CD14-positive monocyte (primary cell): ENCODE measurements at regions not wholly inside any gene's neighbourhood (a gene's known extent, or its start where the extent isn't known, plus 50 kb on each side); places are given as distances from the start of the nearest gene placed in this dataset.

Experiments used
- DNase-seq, 3 donors: peaks; one replicate each; pipeline ENCODE4 v3.0.0-alpha.2; 2011 to 2022
- H2AFZ ChIP-seq: 2 replicates; pipeline ENCODE4 v1.6.0; 2012; ENCODE audit warnings: mild to moderate bottlenecking, low read depth, low read length, inconsistent platforms; ENCODE audit not compliant: insufficient read depth, poor library complexity, severe bottlenecking
- H3K27ac ChIP-seq, 2 donors: 1 replicate in 1 of 2; 2 replicates in 1 of 2; pipeline ENCODE4 v1.5.1; 2012 to 2013; ENCODE audit warnings: low read length in 2 of 2, control low read depth in 1 of 2, inconsistent platforms in 1 of 2, low read depth in 1 of 2, mild to moderate bottlenecking in 1 of 2
- H3K27me3 ChIP-seq, 2 donors: one replicate each; pipeline versions ENCODE4 v1.6.0 to v1.6.1; 2011 to 2013; ENCODE audit warnings: low read length in 2 of 2; ENCODE audit not compliant: control insufficient read depth in 2 of 2, insufficient read depth in 2 of 2
- H3K36me3 ChIP-seq, 2 donors: replicated peaks in 1 of 2; 1 replicate in 1 of 2; 2 replicates in 1 of 2; pipeline versions ENCODE4 v1.5.1 to v1.6.1; 2012 to 2013; ENCODE audit warnings: low read length in 2 of 2, control low read depth in 1 of 2, inconsistent platforms in 1 of 2, mild to moderate bottlenecking in 1 of 2; ENCODE audit not compliant: insufficient read depth in 2 of 2, control insufficient read depth in 1 of 2
- H3K4me1 ChIP-seq, 2 donors: 1 replicate in 1 of 2; 2 replicates in 1 of 2; pipeline versions ENCODE4 v1.5.1 to v1.6.1; 2012 to 2013; ENCODE audit warnings: low read length in 2 of 2, control low read depth in 1 of 2, inconsistent platforms in 1 of 2, mild to moderate bottlenecking in 1 of 2, moderate library complexity in 1 of 2; ENCODE audit not compliant: insufficient read depth in 2 of 2, control insufficient read depth in 1 of 2
- H3K4me2 ChIP-seq: replicated peaks from 2 replicates; pipeline ENCODE3; 2012; ENCODE audit warnings: low read length, moderate library complexity, mild to moderate bottlenecking; ENCODE audit not compliant: poor library complexity, severe bottlenecking; ENCODE audit errors: extremely low read depth
- H3K4me3 ChIP-seq, 3 experiments: fragments of 200-600 bp in 1 of 3; sonication (generic) in 1 of 3; replicated peaks in 1 of 3; 1 replicate in 2 of 3; 2 replicates in 1 of 3; pipeline ENCODE4 v1.5.1; 2011 to 2013; ENCODE audit warnings: low read length in 3 of 3, mild to moderate bottlenecking in 3 of 3, control low read depth in 2 of 3, low read depth in 2 of 3, inconsistent platforms in 1 of 3, moderate library complexity in 1 of 3
- H3K79me2 ChIP-seq: 2 replicates; pipeline ENCODE4 v1.6.0; 2012; ENCODE audit warnings: mild to moderate bottlenecking, control low read depth, inconsistent platforms, low read length, moderate library complexity; ENCODE audit not compliant: insufficient read depth
- H3K9ac ChIP-seq: 2 replicates; pipeline ENCODE4 v1.6.0; 2017; ENCODE audit warnings: low read length, mild to moderate bottlenecking; ENCODE audit not compliant: insufficient read depth, poor library complexity, severe bottlenecking
- H3K9me3 ChIP-seq, 2 donors: replicated peaks in 1 of 2; 1 replicate in 1 of 2; 2 replicates in 1 of 2; pipeline versions ENCODE4 v1.5.1 to v1.6.1; 2012 to 2013; ENCODE audit warnings: low read length in 2 of 2, control low read depth in 1 of 2; ENCODE audit not compliant: control insufficient read depth in 1 of 2, insufficient read depth in 1 of 2
- H4K20me1 ChIP-seq: 2 replicates; pipeline ENCODE4 v1.6.0; 2012; ENCODE audit warnings: mild to moderate bottlenecking, low read length, control low read depth, moderate library complexity; ENCODE audit not compliant: insufficient read depth
- H3K27ac Mint-ChIP-seq, 7 donors: one replicate each; pipeline ENCODE4 v1.8.0; 2020; ENCODE audit warnings: mild to moderate bottlenecking in 7 of 7, mixed read lengths in 7 of 7, moderate library complexity in 6 of 7, inconsistent platforms in 2 of 7
- H3K27me3 Mint-ChIP-seq, 3 donors: one replicate each; pipeline ENCODE4 v1.8.0; 2021 to 2022; ENCODE audit warnings: low read depth in 3 of 3, mild to moderate bottlenecking in 3 of 3, mixed read lengths in 3 of 3, moderate library complexity in 3 of 3, inconsistent platforms in 1 of 3
- H3K36me3 Mint-ChIP-seq, 2 donors: one replicate each; pipeline ENCODE4 v1.8.0; 2020; ENCODE audit warnings: mixed read lengths in 2 of 2, inconsistent platforms in 1 of 2, mild to moderate bottlenecking in 1 of 2
- H3K4me1 Mint-ChIP-seq: one replicate; pipeline ENCODE4 v1.8.0; 2020; ENCODE audit warnings: mild to moderate bottlenecking, mixed read lengths
- H3K4me3 Mint-ChIP-seq, 2 donors: one replicate each; pipeline ENCODE4 v1.8.0; 2020; ENCODE audit warnings: mild to moderate bottlenecking in 2 of 2, mixed read lengths in 2 of 2, moderate library complexity in 1 of 2
- H3K9me3 Mint-ChIP-seq, 7 donors: one replicate each; pipeline ENCODE4 v1.8.0; 2020 to 2022; ENCODE audit warnings: mixed read lengths in 7 of 7, mild to moderate bottlenecking in 6 of 7, moderate library complexity in 6 of 7, inconsistent platforms in 2 of 7
- CTCF ChIP-seq: fragments of 200-600 bp; IDR thresholded peaks from one replicate; pipeline ENCODE4 v1.8.0; 2022; ENCODE audit warnings: antibody characterized with exemption, mild to moderate bottlenecking
- WGBS: methylation state at CpG from one replicate; pipeline ENCODE4 v1.1.5; 2013; ENCODE audit warnings: missing lambda C conversion rate; ENCODE audit not compliant: insufficient coverage; 5-methylcytosine and 5-hydroxymethylcytosine counted together
- intact Hi-C, 2 donors: fragments of 100-400 bp; cut with micrococcal nuclease; formaldehyde crosslinking; loops; one replicate each; pipeline versions ENCODE4 v1.15.0 to v1.15.1; 2023

GRCh38 chr20:57988828-57989227 is 239.6 kb downstream of the ANKRD60 start:
- no peak overlapping the region for H3K4me2 ChIP-seq
- Mint-ChIP-seq H3K4me1 (no peaks in the 10 kb centered on the region), H3K9me3 (no peaks in the 10 kb centered on the region), H3K36me3 (no peaks in the 10 kb centered on the region), H3K4me3 (no peak overlapping the region), H3K27ac (no peak overlapping the region), H3K27me3 (peaks cover 5 to 7% (median 6%) of the 10 kb centered on the region in 3 donors)
- no peak overlapping the region for H3K4me3 ChIP-seq
- no peaks in the 10 kb centered on the region for H3K9me3 ChIP-seq
- H4K20me1 ChIP-seq, result no peaks in the 10 kb centered on the region
- no peaks in the 10 kb centered on the region for H3K36me3 ChIP-seq
- no peaks in the 10 kb centered on the region for H3K79me2 ChIP-seq
- H3K9ac ChIP-seq, result no peak overlapping the region
- no peak for DNase-seq
- H3K27me3 ChIP-seq, result no peaks in the 10 kb centered on the region
- H2AFZ ChIP-seq, result no peak overlapping the region
- no peak overlapping the region for H3K27ac ChIP-seq
- TF ChIP-seq CTCF, result no peak
- no peaks in the 10 kb centered on the region for H3K4me1 ChIP-seq
- WGBS, result 88% methylated on average over 9 of the region's 9 CpGs
- intact Hi-C loops, result no loop called here

DNA sequence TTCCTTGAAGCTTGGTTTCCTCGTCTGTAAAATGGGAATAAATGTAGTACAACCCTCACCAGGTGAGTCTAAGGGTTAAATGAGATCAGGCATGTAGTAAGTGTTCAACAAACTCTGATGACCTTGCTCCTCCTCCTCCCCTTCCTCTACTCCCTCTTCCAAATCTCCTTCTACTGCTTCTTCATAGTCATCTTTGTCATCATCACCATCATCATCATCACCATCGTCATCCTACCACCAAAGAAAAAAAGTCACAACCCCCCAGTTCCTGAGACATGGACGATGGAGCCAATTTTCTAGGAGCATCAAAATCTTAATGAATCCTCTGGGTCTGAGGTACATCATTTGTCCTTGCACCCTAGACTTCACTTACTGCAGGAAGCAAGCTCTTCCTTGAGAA is 240.0 kb downstream of the ANKRD60 start:
- Histone ChIP-seq H4K20me1 (no peaks in the 10 kb centered on the region), H3K4me1 (no peaks in the 10 kb centered on the region), H3K9me3 (no peaks in the 10 kb centered on the region), H3K79me2 (no peaks in the 10 kb centered on the region), H2AFZ (no peak overlapping the region), H3K9ac (no peak overlapping the region), H3K27me3 (no peaks in the 10 kb centered on the region), H3K27ac (no peak overlapping the region), H3K4me2 (no peak overlapping the region), H3K36me3 (no peaks in the 10 kb centered on the region), H3K4me3 (no peak overlapping the region)
- intact Hi-C loops, result no loop called here
- Mint-ChIP-seq H3K27ac (no peak overlapping the region), H3K9me3 (no peaks in the 10 kb centered on the region), H3K36me3 (no peaks in the 10 kb centered on the region), H3K4me1 (no peaks in the 10 kb centered on the region), H3K27me3 (peaks cover 5 to 7% (median 6%) of the 10 kb centered on the region in 3 donors), H3K4me3 (peak overlapping the region in 1 of 2 donors; percentile 1)
- 90% methylated on average over 2 of the region's 3 CpGs for WGBS
- TF ChIP-seq CTCF, result no peak
- DNase-seq, result no peak
